HepG2 (cell line): ENCODE measurements at regions not wholly inside any gene's neighbourhood (a gene's known extent, or its start where the extent isn't known, plus 50 kb on each side); places are given as distances from the start of the nearest gene placed in this dataset.

Experiments used
- ATAC-seq: fragments of 200-7000 bp; cut with Tn5 transposase; 3 replicates; pipeline ENCODE4 v1.9.1; 2020; ENCODE audit warnings: mild to moderate bottlenecking, moderate library complexity
- BruUV-seq: library from RNA; stranded (reverse); fragments of 400-500 nt; replicated peaks from 2 replicates; lab custom pipeline; 2021; lab: Mats Ljungman, UMichigan
- CTCF ChIA-PET: fragments of 300-600 bp; formaldehyde crosslinking; extraction: SDS; loops from one replicate; lab custom pipeline; 2021; ENCODE audit warnings: low total read pairs, inconsistent platforms, low intra/inter-chr PET ratio; lab: Yijun Ruan, JAX
- POLR2A ChIA-PET: fragments of 350-600 bp; sonication (Branson Sonifier 250); formaldehyde crosslinking; loops from one replicate; lab custom pipeline; 2020; ENCODE audit warnings: antibody characterized with exemption, inconsistent platforms; lab: Yijun Ruan, JAX
- DNase-seq: peaks from one replicate; pipeline ENCODE4 v3.0.0-alpha.2; 2015; ENCODE audit warnings: low spot score
- FAIRE-seq: peaks from 3 replicates; lab custom pipeline; 2011; peaks lifted over from hg19 to GRCh38; lab: Jason Lieb, UNC
- H2AFZ ChIP-seq: one replicate; pipeline ENCODE4 v1.6.1; 2011; ENCODE audit warnings: low read length, inconsistent platforms
- H3K27ac ChIP-seq: fragments of 300-600 bp; 3 replicates; pipeline ENCODE4 v1.8.0; 2011; ENCODE audit warnings: mixed run types, mild to moderate bottlenecking, mixed read lengths, low read length, inconsistent platforms; ENCODE audit not compliant: insufficient read depth; ENCODE audit errors: extremely low read length
- H3K27me3 ChIP-seq, 2 experiments: fragments of 200-600 bp in 1 of 2; 2 replicates in 1 of 2; 3 replicates in 1 of 2; pipeline versions ENCODE4 v1.6.0 to v1.8.0; 2011; ENCODE audit warnings: low read length in 2 of 2, mild to moderate bottlenecking in 2 of 2, moderate library complexity in 2 of 2, inconsistent platforms in 1 of 2; ENCODE audit not compliant: insufficient read depth in 2 of 2, control insufficient read depth in 1 of 2
- H3K36me3 ChIP-seq, 2 experiments: fragments of 200-600 bp in 1 of 2; replicated peaks in 1 of 2; 2 replicates in 1 of 2; 3 replicates in 1 of 2; pipeline versions ENCODE4 v1.5.1 to v1.8.0; 2011; ENCODE audit warnings: low read length in 2 of 2, inconsistent platforms in 1 of 2; ENCODE audit not compliant: insufficient read depth in 2 of 2, control insufficient read depth in 1 of 2
- H3K4me1 ChIP-seq: 2 replicates; pipeline ENCODE4 v1.5.1; 2012; ENCODE audit warnings: low read length, inconsistent platforms; ENCODE audit not compliant: insufficient read depth
- H3K4me2 ChIP-seq: 2 replicates; pipeline ENCODE4 v1.6.0; 2011; ENCODE audit warnings: low read depth, low read length, inconsistent platforms
- H3K4me3 ChIP-seq, 3 experiments: fragments of 200-600 bp in 1 of 3; sonication (generic), shearing (Covaris generic) in 1 of 3; replicated peaks in 1 of 3; 2 replicates each; pipeline ENCODE4 v1.5.1; 2011 to 2016; ENCODE audit warnings: low read length in 3 of 3, inconsistent platforms in 2 of 3, low read depth in 2 of 3, mild to moderate bottlenecking in 2 of 3, control low read depth in 1 of 3, mixed read lengths in 1 of 3; ENCODE audit not compliant: insufficient read depth in 1 of 3
- H3K79me2 ChIP-seq: one replicate; pipeline ENCODE4 v1.6.1; 2011; ENCODE audit warnings: low read length, inconsistent platforms; ENCODE audit not compliant: insufficient read depth
- H3K9ac ChIP-seq: 2 replicates; pipeline ENCODE4 v1.6.0; 2011; ENCODE audit warnings: mild to moderate bottlenecking, low read depth, low read length, inconsistent platforms; ENCODE audit not compliant: insufficient read depth
- H3K9me3 ChIP-seq: 2 replicates; pipeline ENCODE4 v1.5.1; 2012; ENCODE audit warnings: mild to moderate bottlenecking, low read length
- H4K20me1 ChIP-seq: 2 replicates; pipeline ENCODE4 v1.6.0; 2011; ENCODE audit warnings: inconsistent platforms, mild to moderate bottlenecking, low read length, moderate library complexity; ENCODE audit not compliant: insufficient read depth
- ATF3 ChIP-seq: sonication (generic); formaldehyde crosslinking; IDR thresholded peaks from 2 replicates; pipeline ENCODE4 v1.4.0; 2020; ENCODE audit warnings: missing genetic modification reagents
- BRCA1 ChIP-seq: sonication (generic); formaldehyde crosslinking; IDR thresholded peaks from 2 replicates; pipeline ENCODE4 v1.4.0; 2020; ENCODE audit warnings: missing genetic modification reagents
- CHD4 ChIP-seq: fragments of 200-600 bp; sonication (generic); IDR thresholded peaks from 2 replicates; pipeline ENCODE4 v1.7.0; 2017; ENCODE audit warnings: mild to moderate bottlenecking, low read length, borderline replicate concordance
- FLYWCH1 ChIP-seq: sonication (generic); formaldehyde crosslinking; IDR thresholded peaks from 2 replicates; pipeline ENCODE4 v1.8.1; 2023; ENCODE audit warnings: mild to moderate bottlenecking, missing genetic modification reagents
- FOXK2 ChIP-seq: fragments of 450-650 bp; IDR thresholded peaks from 2 replicates; pipeline ENCODE4 v1.6.1; 2016
- GATAD2A ChIP-seq: IDR thresholded peaks from 2 replicates; pipeline ENCODE4 v1.6.1; 2016
- GMEB1 ChIP-seq: sonication (generic); formaldehyde crosslinking; IDR thresholded peaks from 2 replicates; pipeline ENCODE4 v1.5.1; 2020; ENCODE audit warnings: missing genetic modification reagents, mild to moderate bottlenecking, borderline replicate concordance
- JARID2 ChIP-seq: sonication (generic); formaldehyde crosslinking; IDR thresholded peaks from 2 replicates; pipeline ENCODE4 v1.8.1; 2023; ENCODE audit warnings: missing genetic modification reagents, inconsistent platforms; ENCODE audit not compliant: insufficient replicate concordance
- RNF2 ChIP-seq: fragments of 450-650 bp; conservative IDR thresholded peaks from 2 replicates; pipeline ENCODE4 v1.6.1; 2016; ENCODE audit warnings: low read depth
- TEF ChIP-seq: sonication (generic); formaldehyde crosslinking; IDR thresholded peaks from 2 replicates; pipeline ENCODE4 v1.5.0; 2020; ENCODE audit warnings: missing genetic modification reagents
- TRIM24 ChIP-seq: sonication (generic); formaldehyde crosslinking; IDR thresholded peaks from 2 replicates; pipeline ENCODE4 v1.8.0; 2022; ENCODE audit warnings: mild to moderate bottlenecking, missing genetic modification reagents
- YEATS2 ChIP-seq: sonication (generic); formaldehyde crosslinking; IDR thresholded peaks from 2 replicates; pipeline ENCODE4 v1.4.0; 2020; ENCODE audit warnings: missing genetic modification reagents, borderline replicate concordance
- ZNF646 ChIP-seq: sonication (generic); formaldehyde crosslinking; IDR thresholded peaks from 2 replicates; pipeline ENCODE4 v1.9.0; 2021; ENCODE audit warnings: mild to moderate bottlenecking, missing genetic modification reagents
- ZZZ3 ChIP-seq: sonication (generic); formaldehyde crosslinking; IDR thresholded peaks from 2 replicates; pipeline ENCODE4 v1.4.0; 2020; ENCODE audit warnings: missing genetic modification reagents, mild to moderate bottlenecking, borderline replicate concordance
- WGBS: methylation state at CpG from one replicate; pipeline ENCODE4 v1.1.6; 2017; ENCODE audit warnings: low lambda C conversion rate; 5-methylcytosine and 5-hydroxymethylcytosine counted together
- in situ Hi-C: cut with HindIII; loops from 2 replicates; pipeline ENCODE4 v1.10.0; 2017; ENCODE audit warnings: low pct_unique_long_range_greater_than_20kb; ENCODE audit not compliant: extremely low pct_ligation_motif_present
- intact Hi-C: fragments of 100-400 bp; cut with micrococcal nuclease; formaldehyde crosslinking; loops from one replicate; pipeline ENCODE4 v1.10.0; 2022; ENCODE audit not compliant: unreplicated experiment
- TF ChIP-seq, protein P1 (sequence below): sonication (generic); formaldehyde crosslinking; IDR thresholded peaks from 2 replicates; pipeline ENCODE4 v1.8.0; 2022; ENCODE audit warnings: missing genetic modification reagents, mild to moderate bottlenecking, inconsistent platforms, borderline replicate concordance

GRCh38 chr6:126529637-126530362 is 189.9 kb downstream of the CENPW start:
- H3K79me2 ChIP-seq: no peaks in the 10 kb centered on the region
- no peaks in the 10 kb centered on the region for H3K4me1 ChIP-seq
- no peaks in the 10 kb centered on the region for H4K20me1 ChIP-seq
- DNase-seq: no peak
- H3K36me3 ChIP-seq: no peaks in the 10 kb centered on the region
- in situ Hi-C loops (no loop called here), intact Hi-C loops (no loop called here)
- no peaks in the 10 kb centered on the region for H3K9me3 ChIP-seq
- POLR2A ChIA-PET: interaction anchor here (0.7 kb wide), 1 partner anchor 1233 kb away, joined by 7 read pairs; no protein-coding TSS in a partner anchor
- ATAC-seq: no peak
- H2AFZ ChIP-seq: no peak overlapping the region
- CTCF ChIA-PET: no interaction called here
- no peak overlapping the region for H3K9ac ChIP-seq
- H3K27ac ChIP-seq: no peak overlapping the region
- H3K4me3 ChIP-seq: no peak overlapping the region
- FAIRE-seq: no peak
- no TSS peak for BruUV-seq
- 15% methylated on average over 2 of the region's 2 CpGs for WGBS
- no peak overlapping the region for H3K4me2 ChIP-seq
- no peaks in the 10 kb centered on the region for H3K27me3 ChIP-seq
- TF ChIP-seq ZNF646 (CRISPR knock-in tag) (no peak), YEATS2 (CRISPR knock-in tag) (no peak), ZZZ3 (no peak), CHD4 (no peak), JARID2 (CRISPR knock-in tag) (no peak), ATF3 (CRISPR knock-in tag) (no peak), TRIM24 (CRISPR knock-in tag) (no peak), FOXK2 (no peak), GMEB1 (CRISPR knock-in tag) (no peak), FLYWCH1 (no peak), RNF2 (no peak), GATAD2A (CRISPR knock-in tag) (no peak), TEF (CRISPR knock-in tag) (no peak), BRCA1 (CRISPR knock-in tag) (no peak)
- TF ChIP-seq, protein P1, sequence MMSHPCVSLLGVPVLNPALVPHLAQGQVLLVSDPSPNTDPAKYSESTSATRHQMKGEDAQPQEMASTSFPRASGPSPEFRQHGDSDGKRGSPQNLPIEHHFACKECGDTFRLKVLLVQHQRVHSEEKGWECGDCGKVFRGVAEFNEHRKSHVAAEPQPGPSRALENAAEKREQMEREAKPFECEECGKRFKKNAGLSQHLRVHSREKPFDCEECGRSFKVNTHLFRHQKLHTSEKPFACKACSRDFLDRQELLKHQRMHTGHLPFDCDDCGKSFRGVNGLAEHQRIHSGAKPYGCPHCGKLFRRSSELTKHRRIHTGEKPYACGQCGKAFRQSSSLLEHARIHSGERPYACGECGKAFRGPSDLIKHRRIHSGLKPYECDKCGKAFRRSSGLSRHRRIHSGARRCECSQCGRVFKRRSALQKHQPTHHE (CRISPR knock-in tag): no peak
